ENCODE measurements at regions not wholly inside any gene's neighbourhood (a gene's known extent, or its start where the extent isn't known, plus 50 kb on each side); places are given as distances from the start of the nearest gene placed in this dataset.

DNA sequence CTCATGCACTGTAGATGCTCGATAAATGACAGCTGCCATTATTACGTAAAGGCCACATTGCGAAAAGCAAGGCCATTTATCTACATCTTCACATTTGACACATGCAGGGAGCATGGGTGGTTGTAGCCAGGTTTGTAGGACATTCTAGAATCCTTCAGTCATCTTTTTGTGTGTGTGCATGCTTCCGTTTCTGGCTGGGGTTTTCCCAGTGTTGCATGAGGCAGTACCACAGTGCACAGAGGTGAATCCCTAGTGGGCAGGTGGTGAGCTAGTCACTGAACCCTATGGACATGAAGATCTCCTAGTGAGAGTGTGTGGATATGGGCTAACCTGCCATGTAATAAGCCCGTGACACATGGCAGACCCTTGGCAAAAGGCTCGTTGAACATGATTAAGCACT lies 151.8 kb upstream of the SLC14A2 start:
- H3K4me3 ChIP-seq (ENCODE audit: low read length), result no peak overlapping the region
- no peaks in the 10 kb centered on the region for H3K27me3 ChIP-seq (ENCODE audit: control insufficient read depth, insufficient read depth, low read length)
- H3K36me3 ChIP-seq (ENCODE audit: control insufficient read depth, insufficient read depth, low read length), result no peaks in the 10 kb centered on the region
- WGBS (ENCODE audit: insufficient coverage), result 60% methylated on average over 2 of the region's 6 CpGs
- no peak overlapping the region for H3K27ac ChIP-seq (ENCODE audit: low read length)
- no peaks in the 10 kb centered on the region for H3K9me3 ChIP-seq (replicated peaks; ENCODE audit: control insufficient read depth, low read depth, low read length)
- H3K4me1 ChIP-seq (ENCODE audit: control insufficient read depth, insufficient read depth, low read length), result peaks cover 4% of the 10 kb centered on the region
- DNase-seq, result no peak

- DNase-seq, result no peak
- WGBS (ENCODE audit: insufficient coverage), result 63% methylated on average over 8 of the region's 8 CpGs
Measured at GRCh38 chr18:45464619-45465018, 150.7 kb upstream of the SLC14A2 start.

DNA sequence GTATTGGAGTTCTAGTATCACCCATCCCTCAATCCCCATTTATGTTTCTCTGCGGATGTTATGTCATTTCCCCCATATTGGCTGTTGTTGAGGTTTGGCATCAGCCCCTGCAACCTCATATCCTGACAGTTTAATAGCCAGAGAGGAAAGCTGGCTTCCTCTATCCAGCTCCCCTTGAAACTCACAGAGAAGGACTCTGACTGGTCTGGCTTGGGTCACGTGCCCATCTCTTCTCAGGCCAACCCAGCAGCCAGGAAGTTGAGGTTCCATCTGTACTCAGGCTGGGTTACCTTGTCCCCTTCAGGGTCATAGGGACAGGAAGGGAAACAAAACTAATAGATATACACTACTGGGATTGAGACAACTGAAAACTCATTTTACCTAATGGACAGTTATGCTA lies 148.0 kb upstream of the SLC14A2 start:
- H3K36me3 ChIP-seq (ENCODE audit: control insufficient read depth, insufficient read depth, low read length), result no peaks in the 10 kb centered on the region
- peak; percentile 54 for DNase-seq
- peaks cover 4% of the 10 kb centered on the region for H3K4me1 ChIP-seq (ENCODE audit: control insufficient read depth, insufficient read depth, low read length)
- H3K4me3 ChIP-seq (ENCODE audit: low read length), result no peak overlapping the region
- H3K9me3 ChIP-seq (replicated peaks; ENCODE audit: control insufficient read depth, low read depth, low read length), result no peaks in the 10 kb centered on the region
- H3K27ac ChIP-seq (ENCODE audit: low read length), result no peak overlapping the region
- H3K27me3 ChIP-seq (ENCODE audit: control insufficient read depth, insufficient read depth, low read length), result no peaks in the 10 kb centered on the region
- WGBS (ENCODE audit: insufficient coverage), result no CpG with 5 or more reads among the region's 2 CpGs

More at GRCh38 chr18:45464619-45465018, 150.7 kb upstream of the SLC14A2 start:
- Histone ChIP-seq H3K4me1 (ENCODE audit: control insufficient read depth, insufficient read depth, low read length) (peaks cover 4% of the 10 kb centered on the region), H3K36me3 (ENCODE audit: control insufficient read depth, insufficient read depth, low read length) (no peaks in the 10 kb centered on the region), H3K27me3 (ENCODE audit: control insufficient read depth, insufficient read depth, low read length) (no peaks in the 10 kb centered on the region), H3K4me3 (ENCODE audit: low read length) (no peak overlapping the region), H3K27ac (ENCODE audit: low read length) (no peak overlapping the region), H3K9me3 (replicated peaks; ENCODE audit: control insufficient read depth, low read depth, low read length) (no peaks in the 10 kb centered on the region)

- peak; percentile 80 for DNase-seq
- 17% methylated on average over 1 of the region's 2 CpGs for WGBS (ENCODE audit: insufficient coverage)
- H3K27me3 ChIP-seq (ENCODE audit: control insufficient read depth, insufficient read depth, low read length), result no peaks in the 10 kb centered on the region
- no peak overlapping the region for H3K27ac ChIP-seq (ENCODE audit: low read length)
- H3K36me3 ChIP-seq (ENCODE audit: control insufficient read depth, insufficient read depth, low read length), result no peaks in the 10 kb centered on the region
- no peaks in the 10 kb centered on the region for H3K9me3 ChIP-seq (replicated peaks; ENCODE audit: control insufficient read depth, low read depth, low read length)
- H3K4me1 ChIP-seq (ENCODE audit: control insufficient read depth, insufficient read depth, low read length), result peaks cover 4% of the 10 kb centered on the region
- no peak overlapping the region for H3K4me3 ChIP-seq (ENCODE audit: low read length)
Measured at GRCh38 chr18:45467945-45468344, 147.3 kb upstream of the SLC14A2 start.

DNA sequence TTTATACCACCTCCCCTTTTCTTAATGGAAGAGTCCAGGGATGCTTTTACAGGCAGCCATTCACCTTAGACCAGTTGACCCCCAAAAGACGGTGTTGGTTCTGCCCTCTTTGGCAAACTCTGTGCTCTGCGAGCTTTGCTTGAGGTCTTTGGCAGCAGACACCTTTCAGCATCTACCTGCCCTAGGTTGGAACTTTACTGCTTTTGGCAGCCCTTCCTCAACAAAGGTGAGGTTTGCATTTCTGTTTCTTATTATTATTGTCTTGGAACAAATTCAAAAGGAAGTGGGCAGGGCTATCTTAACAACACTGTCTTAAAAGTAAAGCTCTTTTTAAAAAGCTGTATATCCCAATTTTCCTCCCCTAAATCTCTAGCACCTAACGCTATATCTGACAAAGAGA lies 136.4 kb upstream of the SLC14A2 start:
- Histone ChIP-seq H3K36me3 (ENCODE audit: control insufficient read depth, insufficient read depth, low read length) (no peaks in the 10 kb centered on the region), H3K27ac (ENCODE audit: low read length) (no peak overlapping the region), H3K9me3 (replicated peaks; ENCODE audit: control insufficient read depth, low read depth, low read length) (no peaks in the 10 kb centered on the region), H3K27me3 (ENCODE audit: control insufficient read depth, insufficient read depth, low read length) (no peaks in the 10 kb centered on the region), H3K4me1 (ENCODE audit: control insufficient read depth, insufficient read depth, low read length) (no peaks in the 10 kb centered on the region), H3K4me3 (ENCODE audit: low read length) (no peak overlapping the region)
- WGBS (ENCODE audit: insufficient coverage), result 80% methylated on average over 1 of the region's 3 CpGs
- DNase-seq, result no peak

DNA sequence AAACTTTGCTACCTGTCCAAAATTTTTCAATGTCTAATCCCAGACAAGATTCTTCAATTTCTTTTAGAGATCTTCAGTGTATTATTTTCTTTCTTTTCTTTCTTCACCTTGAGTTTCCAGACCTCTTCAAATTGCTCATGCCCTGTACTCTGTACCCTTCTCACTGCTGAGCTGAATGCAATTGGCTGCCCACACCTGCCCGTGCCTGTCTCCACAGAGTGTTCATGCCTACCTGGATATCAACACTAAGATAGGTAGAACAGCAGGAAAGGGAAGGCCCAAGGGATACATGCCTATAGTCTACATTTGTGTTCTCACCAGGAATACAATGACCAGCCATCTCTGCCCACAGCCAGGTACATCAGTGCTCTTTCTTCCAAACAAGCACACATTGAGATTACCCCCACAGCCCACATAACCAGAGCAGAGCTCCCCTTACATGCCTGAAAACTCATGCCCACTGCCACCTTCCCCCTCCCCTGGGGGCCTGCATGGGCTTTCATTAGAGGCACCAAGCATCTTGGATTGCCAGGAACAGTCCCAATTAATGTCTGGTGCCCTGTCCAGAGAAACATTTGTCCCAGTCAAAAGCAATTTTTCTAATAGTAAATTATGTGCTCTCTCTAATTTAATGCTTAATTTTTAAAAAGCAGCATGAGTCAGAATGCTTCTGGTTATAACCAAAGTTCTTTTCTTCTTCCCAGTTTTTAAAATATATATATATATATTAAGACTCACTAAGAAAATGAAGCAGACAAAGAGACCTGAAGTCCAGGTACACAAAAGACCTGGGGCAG lies 134.9 kb upstream of the SLC14A2 start:
- Histone ChIP-seq H3K9me3 (replicated peaks; ENCODE audit: control insufficient read depth, low read depth, low read length) (no peaks in the 10 kb centered on the region), H3K4me1 (ENCODE audit: control insufficient read depth, insufficient read depth, low read length) (no peaks in the 10 kb centered on the region), H3K27ac (ENCODE audit: low read length) (no peak overlapping the region), H3K27me3 (ENCODE audit: control insufficient read depth, insufficient read depth, low read length) (no peaks in the 10 kb centered on the region), H3K36me3 (ENCODE audit: control insufficient read depth, insufficient read depth, low read length) (no peaks in the 10 kb centered on the region), H3K4me3 (ENCODE audit: low read length) (no peak overlapping the region)
- no peak for DNase-seq
- WGBS (ENCODE audit: insufficient coverage), result no CpG with 5 or more reads among the region's 1 CpG

- Histone ChIP-seq H3K4me3 (ENCODE audit: low read length) (no peak overlapping the region), H3K36me3 (ENCODE audit: control insufficient read depth, insufficient read depth, low read length) (no peaks in the 10 kb centered on the region), H3K4me1 (ENCODE audit: control insufficient read depth, insufficient read depth, low read length) (no peaks in the 10 kb centered on the region), H3K27me3 (ENCODE audit: control insufficient read depth, insufficient read depth, low read length) (no peaks in the 10 kb centered on the region), H3K9me3 (replicated peaks; ENCODE audit: control insufficient read depth, low read depth, low read length) (no peaks in the 10 kb centered on the region), H3K27ac (ENCODE audit: low read length) (no peak overlapping the region)
- WGBS (ENCODE audit: insufficient coverage), result no CpG with 5 or more reads among the region's 2 CpGs
- peak; percentile 23 for DNase-seq
Measured at GRCh38 chr18:45481821-45482220, 133.5 kb upstream of the SLC14A2 start.

DNA sequence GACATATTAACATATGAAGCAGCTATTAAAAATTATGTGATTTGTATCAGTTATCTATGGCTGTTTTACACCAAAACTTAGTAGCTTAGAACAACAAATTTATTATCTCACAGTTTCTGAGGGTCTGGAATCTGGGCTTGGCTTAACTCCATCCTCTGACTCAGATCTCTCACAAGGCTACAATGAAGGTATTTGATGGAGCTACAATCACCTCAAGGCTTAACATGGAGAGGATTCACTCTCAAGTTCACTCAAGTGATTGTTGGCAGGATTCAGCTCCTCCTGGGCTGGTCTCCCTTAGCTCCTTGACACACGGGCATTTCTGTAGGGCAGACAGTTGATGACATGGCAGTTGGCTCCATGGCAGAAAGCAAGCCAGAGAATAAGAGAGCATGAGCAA lies 133.0 kb upstream of the SLC14A2 start:
- Histone ChIP-seq H3K27ac (ENCODE audit: low read length) (no peak overlapping the region), H3K9me3 (replicated peaks; ENCODE audit: control insufficient read depth, low read depth, low read length) (no peaks in the 10 kb centered on the region), H3K36me3 (ENCODE audit: control insufficient read depth, insufficient read depth, low read length) (no peaks in the 10 kb centered on the region), H3K4me3 (ENCODE audit: low read length) (no peak overlapping the region), H3K4me1 (ENCODE audit: control insufficient read depth, insufficient read depth, low read length) (no peaks in the 10 kb centered on the region), H3K27me3 (ENCODE audit: control insufficient read depth, insufficient read depth, low read length) (no peaks in the 10 kb centered on the region)
- DNase-seq, result no peak
- no CpG with 5 or more reads among the region's 1 CpG for WGBS (ENCODE audit: insufficient coverage)

DNA sequence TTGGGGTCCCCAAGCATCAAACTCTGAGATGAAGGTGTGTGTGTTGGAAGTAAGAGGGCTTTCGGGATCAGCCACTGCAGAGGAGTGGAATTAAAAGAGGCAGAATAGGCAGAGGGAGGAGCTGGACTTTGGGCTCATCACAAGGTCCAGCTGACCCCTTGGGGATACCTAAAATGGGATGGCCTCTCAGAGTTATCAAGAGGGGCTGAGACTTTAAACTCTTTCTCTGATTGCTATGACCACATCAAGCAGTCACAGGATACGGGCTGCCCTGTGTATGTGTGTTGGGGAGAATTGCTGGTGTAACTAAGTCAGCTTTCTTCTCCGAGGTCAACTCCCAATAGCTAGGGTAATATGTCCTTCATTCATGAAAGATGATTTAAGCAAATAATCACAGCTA lies 127.7 kb upstream of the SLC14A2 start:
- DNase-seq, result no peak
- Histone ChIP-seq H3K36me3 (ENCODE audit: control insufficient read depth, insufficient read depth, low read length) (no peaks in the 10 kb centered on the region), H3K27ac (ENCODE audit: low read length) (no peak overlapping the region), H3K27me3 (ENCODE audit: control insufficient read depth, insufficient read depth, low read length) (no peaks in the 10 kb centered on the region), H3K4me1 (ENCODE audit: control insufficient read depth, insufficient read depth, low read length) (peaks cover 2% of the 10 kb centered on the region), H3K9me3 (replicated peaks; ENCODE audit: control insufficient read depth, low read depth, low read length) (no peaks in the 10 kb centered on the region), H3K4me3 (ENCODE audit: low read length) (no peak overlapping the region)
- WGBS (ENCODE audit: insufficient coverage), result 94% methylated on average over 1 of the region's 3 CpGs

DNA sequence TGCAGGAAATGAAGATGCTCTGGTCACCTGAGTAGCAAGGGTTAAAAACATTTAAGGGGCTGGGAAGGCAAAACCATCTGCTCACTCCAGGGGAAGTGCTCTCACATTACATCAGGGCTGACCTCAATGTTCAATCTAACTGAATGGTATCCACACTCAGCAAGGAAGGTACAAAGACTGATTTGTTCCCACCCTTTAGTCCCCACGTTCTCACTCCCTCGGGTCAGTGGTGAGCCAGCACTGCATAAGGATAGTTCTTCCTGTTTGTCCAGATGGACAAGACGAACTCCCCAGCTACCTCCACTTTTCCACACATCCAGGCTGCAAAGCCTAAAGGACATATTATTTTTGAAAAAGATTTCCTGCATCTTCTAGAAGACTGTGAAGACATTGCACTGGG lies 126.6 kb upstream of the SLC14A2 start:
- no peak overlapping the region for H3K4me3 ChIP-seq (ENCODE audit: low read length)

DNA sequence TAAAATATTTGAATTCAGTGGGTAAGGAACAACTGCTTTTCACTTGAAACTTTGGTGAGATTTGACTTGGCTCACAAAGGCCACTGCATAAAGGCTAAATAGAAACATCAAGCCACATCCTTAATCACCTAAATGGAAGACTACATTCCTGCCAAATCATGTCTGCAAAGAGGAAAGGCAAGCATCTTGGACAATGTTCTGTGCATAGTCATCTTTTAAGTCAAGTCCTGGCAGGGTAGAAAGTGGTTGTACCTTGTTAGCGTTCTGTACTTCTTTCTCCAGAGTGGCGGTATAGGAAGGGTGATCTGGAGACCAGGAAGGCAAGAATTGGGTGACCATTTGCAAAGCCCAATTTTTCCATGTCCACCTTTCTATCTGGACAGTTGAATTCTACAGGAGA lies 121.4 kb upstream of the SLC14A2 start:
- no CpG with 5 or more reads among the region's 2 CpGs for WGBS (ENCODE audit: insufficient coverage)
- H3K36me3 ChIP-seq (ENCODE audit: control insufficient read depth, insufficient read depth, low read length), result no peaks in the 10 kb centered on the region
- H3K4me1 ChIP-seq (ENCODE audit: control insufficient read depth, insufficient read depth, low read length), result no peaks in the 10 kb centered on the region
- no peak overlapping the region for H3K27ac ChIP-seq (ENCODE audit: low read length)
- no peaks in the 10 kb centered on the region for H3K9me3 ChIP-seq (replicated peaks; ENCODE audit: control insufficient read depth, low read depth, low read length)
- H3K27me3 ChIP-seq (ENCODE audit: control insufficient read depth, insufficient read depth, low read length), result no peaks in the 10 kb centered on the region
- no peak for DNase-seq
- no peak overlapping the region for H3K4me3 ChIP-seq (ENCODE audit: low read length)

More for the DNA sequence above, 126.6 kb upstream of the SLC14A2 start:
- H3K27ac ChIP-seq (ENCODE audit: low read length), result no peak overlapping the region
- H3K9me3 ChIP-seq (replicated peaks; ENCODE audit: control insufficient read depth, low read depth, low read length), result no peaks in the 10 kb centered on the region
- H3K27me3 ChIP-seq (ENCODE audit: control insufficient read depth, insufficient read depth, low read length), result no peaks in the 10 kb centered on the region
- peak; percentile 61 for DNase-seq
- WGBS (ENCODE audit: insufficient coverage), result no CpG with 5 or more reads among the region's 3 CpGs
- no peaks in the 10 kb centered on the region for H3K36me3 ChIP-seq (ENCODE audit: control insufficient read depth, insufficient read depth, low read length)
- peaks cover 2% of the 10 kb centered on the region for H3K4me1 ChIP-seq (ENCODE audit: control insufficient read depth, insufficient read depth, low read length)
